HCT116 (cell line): ENCODE measurements at regions not wholly inside any gene's neighbourhood (a gene's known extent, or its start where the extent isn't known, plus 50 kb on each side); places are given as distances from the start of the nearest gene placed in this dataset.

ENCODE experiments used
- ATAC-seq: fragments of 200-7000 bp; cut with Tn5 transposase; 2 replicates; pipeline ENCODE4 v1.9.1; 2020; ENCODE audit warnings: mild to moderate bottlenecking, moderate library complexity
- BruUV-seq: library from RNA; stranded (reverse); fragments of 400-500 nt; replicated peaks from 2 replicates; lab custom pipeline; 2021; lab: Mats Ljungman, UMichigan
- CTCF ChIA-PET: fragments of 300-600 bp; sonication (Branson Sonifier 250); formaldehyde crosslinking; loops from one replicate; lab custom pipeline; 2021; ENCODE audit warnings: antibody characterized with exemption; lab: Charles Lee
- POLR2A ChIA-PET: fragments of 300-600, 350-600 bp; sonication (Branson Sonifier 250); formaldehyde crosslinking; loops from one replicate; lab custom pipeline; 2021; ENCODE audit warnings: antibody characterized with exemption; lab: Charles Lee
- RAD21 ChIA-PET, 2 experiments: fragments of 300-600 bp; sonication (Branson Sonifier 250); formaldehyde crosslinking; loops; one replicate each; lab custom pipeline; 2023; ENCODE audit warnings: low total read pairs in 2 of 2; ENCODE audit not compliant: uncharacterized antibody in 2 of 2, unreplicated experiment in 2 of 2, low non-redundant PET in 1 of 2; lab: Charles Lee
- DNase-seq: peaks from one replicate; pipeline ENCODE4 v3.0.0-alpha.2; 2010; ENCODE audit warnings: low read depth, low spot score
- H2AFZ ChIP-seq: fragments of 200-600 bp; shearing (Covaris generic), sonication (generic); 2 replicates; pipeline ENCODE4 v1.6.1; 2017; ENCODE audit warnings: low read depth, mixed run types, mixed read lengths, antibody characterized with exemption, low read length; ENCODE audit not compliant: poor library complexity, severe bottlenecking
- H3K27ac ChIP-seq: 2 replicates; pipeline ENCODE4 v1.5.1; 2012; ENCODE audit warnings: low read depth, low read length
- H3K27me3 ChIP-seq: fragments of 200-600 bp; sonication (generic); 2 replicates; pipeline ENCODE4 v1.6.1; 2016; ENCODE audit warnings: mixed run types, low read length, mixed read lengths; ENCODE audit not compliant: insufficient read depth
- H3K36me3 ChIP-seq, 2 experiments: fragments of 200-500 bp in 1 of 2; fragments of 200-600 bp in 1 of 2; sonication (Bioruptor generic) in 1 of 2; sonication (generic) in 1 of 2; 2 replicates each; pipeline versions ENCODE4 v1.5.1 to v1.6.1; 2014 to 2016; ENCODE audit warnings: low read length in 2 of 2, inconsistent platforms in 1 of 2, mixed read lengths in 1 of 2, mixed run types in 1 of 2; ENCODE audit not compliant: insufficient read depth in 2 of 2, control insufficient read depth in 1 of 2
- H3K4me1 ChIP-seq, 2 experiments: fragments of 200-600 bp in 1 of 2; sonication (generic) in 1 of 2; 2 replicates each; pipeline versions ENCODE4 v1.5.1 to v1.6.1; 2012 to 2017; ENCODE audit warnings: low read length in 2 of 2, inconsistent platforms in 1 of 2, mild to moderate bottlenecking in 1 of 2, mixed read lengths in 1 of 2, mixed run types in 1 of 2, moderate library complexity in 1 of 2; ENCODE audit not compliant: insufficient read depth in 2 of 2, control insufficient read depth in 1 of 2
- H3K4me2 ChIP-seq: fragments of 200-600 bp; sonication (generic); 2 replicates; pipeline ENCODE4 v1.6.1; 2017; ENCODE audit warnings: mixed run types, low read length, mixed read lengths
- H3K4me3 ChIP-seq, 2 experiments: fragments of 200-600 bp in 1 of 2; sonication (generic) in 1 of 2; replicated peaks in 1 of 2; 2 replicates each; pipeline ENCODE4 v1.5.1; 2011 to 2016; ENCODE audit warnings: low read length in 2 of 2, control low read depth in 1 of 2, low read depth in 1 of 2, mild to moderate bottlenecking in 1 of 2, mixed read lengths in 1 of 2, mixed run types in 1 of 2
- H3K79me2 ChIP-seq: fragments of 200-600 bp; sonication (generic); 2 replicates; pipeline ENCODE4 v1.6.1; 2017; ENCODE audit warnings: mild to moderate bottlenecking, mixed run types, low read length, moderate library complexity, mixed read lengths; ENCODE audit not compliant: insufficient read depth
- H3K9ac ChIP-seq: fragments of 200-600 bp; sonication (generic); 2 replicates; pipeline ENCODE4 v1.6.1; 2016; ENCODE audit warnings: low read length, mixed read lengths
- H3K9me2 ChIP-seq: fragments of 200-600 bp; sonication (generic), shearing (Covaris generic); 2 replicates; pipeline ENCODE4 v1.6.1; 2017; ENCODE audit warnings: mixed run types, mild to moderate bottlenecking, moderate library complexity; ENCODE audit not compliant: insufficient read depth
- H3K9me3 ChIP-seq, 2 experiments: fragments of 200-500 bp in 1 of 2; fragments of 200-600 bp in 1 of 2; sonication (Bioruptor generic) in 1 of 2; sonication (generic) in 1 of 2; 2 replicates each; pipeline ENCODE4 v1.6.1; 2014 to 2017; ENCODE audit warnings: low read length in 2 of 2, mixed read lengths in 2 of 2, inconsistent platforms in 1 of 2, low read depth in 1 of 2, mild to moderate bottlenecking in 1 of 2, mixed run types in 1 of 2, moderate library complexity in 1 of 2; ENCODE audit not compliant: control insufficient read depth in 1 of 2, insufficient read depth in 1 of 2
- H4K20me1 ChIP-seq: fragments of 200-600 bp; sonication (generic), shearing (Covaris generic); 2 replicates; pipeline ENCODE4 v1.6.1; 2017; ENCODE audit warnings: mixed run types, mild to moderate bottlenecking, moderate library complexity; ENCODE audit not compliant: insufficient read depth
- CEBPB ChIP-seq: IDR thresholded peaks from 2 replicates; pipeline ENCODE4 v1.6.1; 2012; ENCODE audit warnings: low read depth
- EGR1 ChIP-seq: IDR thresholded peaks from 2 replicates; pipeline ENCODE4 v1.6.1; 2012; ENCODE audit warnings: low read depth
- ELF1 ChIP-seq: IDR thresholded peaks from 2 replicates; pipeline ENCODE4 v1.6.1; 2012; ENCODE audit warnings: low read depth, borderline replicate concordance
- EZH2 ChIP-seq: fragments of 200-600 bp; sonication (generic); IDR thresholded peaks from 2 replicates; pipeline ENCODE4 v1.6.1; 2017; ENCODE audit warnings: antibody characterized with exemption, mixed run types
- EZH2phosphoT487 ChIP-seq: fragments of 200-600 bp; IDR thresholded peaks from 2 replicates; pipeline ENCODE4 v1.6.1; 2018; ENCODE audit warnings: antibody characterized with exemption, borderline replicate concordance
- FOSL1 ChIP-seq: IDR thresholded peaks from 2 replicates; pipeline ENCODE4 v1.6.1; 2012; ENCODE audit warnings: low read depth
- JUND ChIP-seq: IDR thresholded peaks from 2 replicates; pipeline ENCODE4 v1.6.1; 2012
- POLR2A ChIP-seq: IDR thresholded peaks from 2 replicates; pipeline ENCODE4 v1.7.0; 2011; ENCODE audit warnings: borderline replicate concordance; ENCODE audit not compliant: insufficient read depth, insufficient read length; ENCODE audit errors: extremely low read depth
- POLR2AphosphoS5 ChIP-seq: IDR thresholded peaks from 2 replicates; pipeline ENCODE4 v1.6.1; 2011; ENCODE audit warnings: mild to moderate bottlenecking, low read depth, low read length, moderate library complexity
- SIN3A ChIP-seq: IDR thresholded peaks from 2 replicates; pipeline ENCODE4 v1.6.1; 2012; ENCODE audit warnings: low read depth
- SP1 ChIP-seq: IDR thresholded peaks from 2 replicates; pipeline ENCODE4 v1.6.1; 2012; ENCODE audit warnings: low read depth
- SRF ChIP-seq: IDR thresholded peaks from 2 replicates; pipeline ENCODE4 v1.6.1; 2012; ENCODE audit warnings: low read depth
- TCF7L2 ChIP-seq: IDR thresholded peaks from 2 replicates; pipeline ENCODE4 v1.7.0; 2011; ENCODE audit warnings: borderline replicate concordance, inconsistent platforms; ENCODE audit not compliant: insufficient read depth, insufficient read length; ENCODE audit errors: extremely low read depth
- YY1 ChIP-seq: IDR thresholded peaks from 2 replicates; pipeline ENCODE4 v1.6.1; 2011; ENCODE audit warnings: low read length, low read depth, moderate library complexity, mild to moderate bottlenecking; ENCODE audit not compliant: insufficient replicate concordance; ENCODE audit errors: extremely low read depth
- ZFX ChIP-seq: fragments of 450-650 bp; IDR thresholded peaks from 2 replicates; pipeline ENCODE4 v1.6.1; 2017
- ZNF274 ChIP-seq: fragments of 200-500 bp; sonication (Bioruptor generic); IDR thresholded peaks from 2 replicates; pipeline ENCODE4 v1.6.1; 2014; ENCODE audit warnings: mild to moderate bottlenecking, low read depth, low read length, inconsistent platforms
- intact Hi-C: fragments of 100-400 bp; cut with micrococcal nuclease; formaldehyde crosslinking; loops from 2 replicates; pipeline ENCODE4 v1.10.0; 2022
- TF ChIP-seq, protein P1 (sequence below): IDR thresholded peaks from 2 replicates; pipeline ENCODE4 v1.6.1; 2011; ENCODE audit warnings: mild to moderate bottlenecking, low read length, moderate library complexity; ENCODE audit not compliant: insufficient replicate concordance; ENCODE audit errors: extremely low read depth
- TF ChIP-seq, protein P2 (sequence below), 3 experiments: fragments of 200-600 bp in 1 of 3; sonication (generic) in 1 of 3; IDR thresholded peaks in 2 of 3; conservative IDR thresholded peaks in 1 of 3; 2 replicates each; pipeline ENCODE4 v1.5.1; 2012 to 2017; ENCODE audit warnings: low read depth in 2 of 3, low read length in 2 of 3, antibody characterized with exemption in 1 of 3, borderline replicate concordance in 1 of 3, control low read depth in 1 of 3, mild to moderate bottlenecking in 1 of 3, mixed read lengths in 1 of 3, mixed run types in 1 of 3, moderate library complexity in 1 of 3; ENCODE audit not compliant: insufficient read depth in 1 of 3
- TF ChIP-seq, protein P3 (sequence below): IDR thresholded peaks from 2 replicates; pipeline ENCODE4 v1.6.1; 2012
- TF ChIP-seq, protein P4 (sequence below): IDR thresholded peaks from 2 replicates; pipeline ENCODE4 v1.6.1; 2012

DNA sequence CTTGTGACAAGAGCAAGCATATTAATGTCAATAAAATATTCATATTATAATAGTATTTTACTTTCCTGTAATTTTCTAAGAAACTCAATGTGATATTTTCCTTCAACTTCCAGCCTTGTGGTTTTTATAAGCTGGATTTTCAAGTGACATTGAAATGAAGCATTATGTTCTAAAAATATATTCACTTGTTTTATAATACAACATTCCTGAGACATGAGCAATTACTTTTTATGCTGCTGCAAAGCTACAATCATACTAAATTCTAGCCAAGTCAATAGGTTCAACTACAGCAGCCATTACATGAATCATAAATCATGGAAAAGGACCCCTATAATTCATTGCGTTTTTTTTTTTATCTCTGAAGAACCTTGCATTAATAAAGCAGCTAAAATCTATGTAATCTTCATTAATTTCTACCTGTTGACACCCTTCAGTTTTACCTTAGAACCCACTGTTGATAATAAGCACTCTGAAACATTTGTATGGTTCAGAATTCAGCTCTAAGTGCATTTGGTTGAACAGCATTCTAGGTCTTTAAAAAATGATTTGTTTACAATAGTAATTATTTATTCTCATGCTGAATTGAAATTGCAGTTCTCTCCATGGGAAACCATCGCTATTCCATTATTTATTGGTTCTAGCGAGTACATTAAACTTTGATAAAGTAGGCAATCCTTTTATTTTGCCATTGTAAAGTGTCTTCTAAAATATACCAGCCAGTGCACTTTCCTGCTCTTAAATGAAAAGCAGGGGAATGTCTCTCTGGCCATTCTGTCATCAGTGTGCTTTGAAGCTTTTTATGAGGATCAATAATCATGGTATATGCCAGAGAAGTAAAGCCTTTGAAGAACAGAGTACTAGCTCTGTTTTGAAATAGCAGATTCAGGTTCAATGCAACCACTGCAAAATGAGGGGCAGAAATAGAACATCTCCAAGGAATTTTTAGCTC is 132.6 kb downstream of the GNAT3 start (continued):
- no peak for TF ChIP-seq ZFX
- no peak for TF ChIP-seq EGR1
- TF ChIP-seq POLR2A: no peak
- no peak for TF ChIP-seq TCF7L2
- no peak for TF ChIP-seq SRF

DNA sequence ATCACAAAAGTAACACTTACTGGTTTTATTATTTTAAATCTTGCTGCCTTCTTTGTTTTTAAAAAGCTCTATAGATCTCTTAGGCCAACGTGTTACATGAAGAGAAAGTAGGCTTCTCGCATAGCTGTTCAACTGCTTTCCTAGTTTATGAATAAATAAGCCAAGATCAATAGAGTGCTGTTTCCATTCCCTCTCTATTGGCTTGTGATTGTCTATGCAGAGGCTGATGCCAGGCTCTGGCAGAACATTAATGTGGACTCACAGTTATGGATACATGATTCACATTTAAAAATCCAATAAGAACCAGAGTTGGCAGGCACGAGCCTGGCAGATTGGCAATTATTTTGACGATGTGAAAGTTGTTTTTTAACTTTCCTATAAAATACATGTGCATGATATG is 137.5 kb downstream of the GNAT3 start:
- ATAC-seq: no peak
- Histone ChIP-seq H4K20me1 (no peaks in the 10 kb centered on the region), H3K9me2 (no peaks in the 10 kb centered on the region), H3K9ac (no peak overlapping the region), H3K36me3 (no peaks in the 10 kb centered on the region), H3K27me3 (no peaks in the 10 kb centered on the region), H2AFZ (no peak overlapping the region), H3K4me3 (no peak overlapping the region), H3K79me2 (no peaks in the 10 kb centered on the region), H3K4me2 (no peak overlapping the region), H3K4me1 (peaks cover 8% of the 10 kb centered on the region in 2 experiments), H3K27ac (no peak overlapping the region), H3K9me3 (no peaks in the 10 kb centered on the region)
- no TSS peak for BruUV-seq
- RAD21 ChIA-PET: no interaction called here
- CTCF ChIA-PET: no interaction called here
- TF ChIP-seq EZH2phosphoT487: no peak
- TF ChIP-seq SP1: no peak
- no peak for TF ChIP-seq POLR2AphosphoS5
- no peak for TF ChIP-seq ELF1
- TF ChIP-seq, protein P1, sequence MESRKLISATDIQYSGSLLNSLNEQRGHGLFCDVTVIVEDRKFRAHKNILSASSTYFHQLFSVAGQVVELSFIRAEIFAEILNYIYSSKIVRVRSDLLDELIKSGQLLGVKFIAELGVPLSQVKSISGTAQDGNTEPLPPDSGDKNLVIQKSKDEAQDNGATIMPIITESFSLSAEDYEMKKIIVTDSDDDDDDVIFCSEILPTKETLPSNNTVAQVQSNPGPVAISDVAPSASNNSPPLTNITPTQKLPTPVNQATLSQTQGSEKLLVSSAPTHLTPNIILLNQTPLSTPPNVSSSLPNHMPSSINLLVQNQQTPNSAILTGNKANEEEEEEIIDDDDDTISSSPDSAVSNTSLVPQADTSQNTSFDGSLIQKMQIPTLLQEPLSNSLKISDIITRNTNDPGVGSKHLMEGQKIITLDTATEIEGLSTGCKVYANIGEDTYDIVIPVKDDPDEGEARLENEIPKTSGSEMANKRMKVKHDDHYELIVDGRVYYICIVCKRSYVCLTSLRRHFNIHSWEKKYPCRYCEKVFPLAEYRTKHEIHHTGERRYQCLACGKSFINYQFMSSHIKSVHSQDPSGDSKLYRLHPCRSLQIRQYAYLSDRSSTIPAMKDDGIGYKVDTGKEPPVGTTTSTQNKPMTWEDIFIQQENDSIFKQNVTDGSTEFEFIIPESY: no peak
- TF ChIP-seq EZH2: no peak
- TF ChIP-seq EGR1: no peak
- TF ChIP-seq FOSL1: no peak
- TF ChIP-seq, protein P2, sequence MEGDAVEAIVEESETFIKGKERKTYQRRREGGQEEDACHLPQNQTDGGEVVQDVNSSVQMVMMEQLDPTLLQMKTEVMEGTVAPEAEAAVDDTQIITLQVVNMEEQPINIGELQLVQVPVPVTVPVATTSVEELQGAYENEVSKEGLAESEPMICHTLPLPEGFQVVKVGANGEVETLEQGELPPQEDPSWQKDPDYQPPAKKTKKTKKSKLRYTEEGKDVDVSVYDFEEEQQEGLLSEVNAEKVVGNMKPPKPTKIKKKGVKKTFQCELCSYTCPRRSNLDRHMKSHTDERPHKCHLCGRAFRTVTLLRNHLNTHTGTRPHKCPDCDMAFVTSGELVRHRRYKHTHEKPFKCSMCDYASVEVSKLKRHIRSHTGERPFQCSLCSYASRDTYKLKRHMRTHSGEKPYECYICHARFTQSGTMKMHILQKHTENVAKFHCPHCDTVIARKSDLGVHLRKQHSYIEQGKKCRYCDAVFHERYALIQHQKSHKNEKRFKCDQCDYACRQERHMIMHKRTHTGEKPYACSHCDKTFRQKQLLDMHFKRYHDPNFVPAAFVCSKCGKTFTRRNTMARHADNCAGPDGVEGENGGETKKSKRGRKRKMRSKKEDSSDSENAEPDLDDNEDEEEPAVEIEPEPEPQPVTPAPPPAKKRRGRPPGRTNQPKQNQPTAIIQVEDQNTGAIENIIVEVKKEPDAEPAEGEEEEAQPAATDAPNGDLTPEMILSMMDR (IDR thresholded peaks at IDR 0.05 in 2 of 3, conservative IDR thresholded peaks at IDR 0.05 in 1 of 3; ENCODE audit: borderline replicate concordance in 1 of 3, insufficient read depth in 1 of 3, low read depth in 2 of 3, low read length in 2 of 3): no peak
- TF ChIP-seq POLR2A: no peak
- no peak for TF ChIP-seq ZNF274
- TF ChIP-seq, protein P3, sequence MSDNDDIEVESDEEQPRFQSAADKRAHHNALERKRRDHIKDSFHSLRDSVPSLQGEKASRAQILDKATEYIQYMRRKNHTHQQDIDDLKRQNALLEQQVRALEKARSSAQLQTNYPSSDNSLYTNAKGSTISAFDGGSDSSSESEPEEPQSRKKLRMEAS: no peak
- TF ChIP-seq YY1: no peak
- TF ChIP-seq TCF7L2: no peak
- TF ChIP-seq SRF: no peak
- TF ChIP-seq SIN3A: no peak
- TF ChIP-seq CEBPB: no peak
- TF ChIP-seq JUND: no peak
- TF ChIP-seq, protein P4, sequence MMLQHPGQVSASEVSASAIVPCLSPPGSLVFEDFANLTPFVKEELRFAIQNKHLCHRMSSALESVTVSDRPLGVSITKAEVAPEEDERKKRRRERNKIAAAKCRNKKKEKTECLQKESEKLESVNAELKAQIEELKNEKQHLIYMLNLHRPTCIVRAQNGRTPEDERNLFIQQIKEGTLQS: no peak
- POLR2A ChIA-PET: no interaction called here
- intact Hi-C loops: no loop called here
- DNase-seq: no peak
